Lung (tissue), 11 donors: ENCODE measurements at regions not wholly inside any gene's neighbourhood (a gene's known extent, or its start where the extent isn't known, plus 50 kb on each side); places are given as distances from the start of the nearest gene placed in this dataset.
"Not testable (repeated sequence)": the region's sequence is repeated elsewhere in the genome, so short reads cannot be mapped to it uniquely, and the experiment has no call there.

ENCODE experiments used
- ATAC-seq: fragments of 200-7000 bp; cut with Tn5 transposase; one replicate; pipeline ENCODE4 v1.9.1; 2020; ENCODE audit warnings: moderate number of reproducible peaks; ENCODE audit not compliant: insufficient read depth, low FRiP score
- DNase-seq, 3 donors: peaks; one replicate each; pipeline ENCODE4 v3.0.0-alpha.2; 2013 to 2017
- H3K27ac ChIP-seq, 2 donors: one replicate each; pipeline ENCODE4 v1.5.1; 2013; ENCODE audit warnings: mild to moderate bottlenecking in 2 of 2, moderate library complexity in 2 of 2, control low read depth in 1 of 2, inconsistent platforms in 1 of 2, low read depth in 1 of 2, low read length in 1 of 2
- H3K27me3 ChIP-seq, 3 donors: one replicate each; pipeline ENCODE4 v1.5.1; 2013; ENCODE audit warnings: low read length in 2 of 3; ENCODE audit not compliant: control insufficient read depth in 3 of 3, insufficient read depth in 3 of 3
- H3K36me3 ChIP-seq, 4 donors: one replicate each; pipeline ENCODE4 v1.5.1; 2013; ENCODE audit warnings: low read length in 4 of 4, mild to moderate bottlenecking in 1 of 4, moderate library complexity in 1 of 4; ENCODE audit not compliant: control insufficient read depth in 4 of 4, insufficient read depth in 4 of 4
- H3K4me1 ChIP-seq, 5 donors: one replicate each; pipeline ENCODE4 v1.5.1; 2013; ENCODE audit warnings: low read length in 5 of 5, mild to moderate bottlenecking in 2 of 5, moderate library complexity in 1 of 5; ENCODE audit not compliant: control insufficient read depth in 5 of 5, insufficient read depth in 5 of 5
- H3K4me3 ChIP-seq: one replicate; pipeline ENCODE4 v1.5.1; 2013; ENCODE audit warnings: mild to moderate bottlenecking, control low read depth, moderate library complexity
- H3K9ac ChIP-seq, 2 donors: one replicate each; pipeline ENCODE4 v1.5.1; 2013; ENCODE audit warnings: low read length in 2 of 2, control low read depth in 1 of 2; ENCODE audit not compliant: insufficient read depth in 1 of 2
- H3K9me3 ChIP-seq, 4 donors: one replicate each; pipeline ENCODE4 v1.5.1; 2013; ENCODE audit warnings: low read length in 3 of 4, mild to moderate bottlenecking in 1 of 4, moderate library complexity in 1 of 4; ENCODE audit not compliant: control insufficient read depth in 4 of 4, insufficient read depth in 3 of 4
- CTCF ChIP-seq: IDR thresholded peaks from 2 replicates; pipeline ENCODE4 v1.5.1; 2012; ENCODE audit warnings: mild to moderate bottlenecking; ENCODE audit errors: control extremely low read depth, extremely low read depth
- WGBS, 2 donors: extraction: QIAGEN DNeasy Blood & Tissue Kit; methylation state at CpG; one replicate each; pipeline ENCODE4 v1.1.7; 2013; 5-methylcytosine and 5-hydroxymethylcytosine counted together
- donor health status: control.
- donor health status: control.
- donor health status: Bipolar disorder and iron deficiency.
- donor health status: healthy.
- donor health status: DM: yes; HTN: yes; CAD: no.

- Histone ChIP-seq H3K9me3 (peaks cover 0 to 2% (median 0%) of the 10 kb centered on the region in 4 donors), H3K36me3 (no peaks in the 10 kb centered on the region), H3K4me1 (no peaks in the 10 kb centered on the region), H3K4me3 (no peak overlapping the region), H3K27ac (no peak overlapping the region), H3K9ac (no peak overlapping the region), H3K27me3 (no peaks in the 10 kb centered on the region)
- TF ChIP-seq CTCF: no peak
- ATAC-seq: peak; percentile 41
- 57 to 91% methylated on average over 1 of the region's 1 CpG for WGBS, 2 donors
- DNase-seq: no peak
These were observed 144.8 kb upstream of the SLC35F3 start for GRCh38 chr1:233759665-233760064.

GRCh38 chr1:233764304-233764703 lies 140.2 kb upstream of the SLC35F3 start:
- not testable (repeated sequence) for H3K27ac ChIP-seq, H3K27me3 ChIP-seq, H3K4me3 ChIP-seq, H3K36me3 ChIP-seq, DNase-seq, H3K4me1 ChIP-seq, H3K9me3 ChIP-seq, H3K9ac ChIP-seq, ATAC-seq
- 78 to 95% methylated on average over 3 of the region's 3 CpGs for WGBS, 2 donors

- WGBS, 2 donors: 96 to 97% methylated on average over 1 of the region's 1 CpG
These were observed 126.9 kb upstream of the SLC35F3 start for GRCh38 chr1:233777566-233777965.

GRCh38 chr1:233780049-233780448 lies 124.4 kb upstream of the SLC35F3 start:
- Histone ChIP-seq H3K27ac (no peak overlapping the region), H3K27me3 (no peaks in the 10 kb centered on the region)

More at GRCh38 chr1:233777566-233777965, 126.9 kb upstream of the SLC35F3 start:
- Histone ChIP-seq H3K9ac (no peak overlapping the region), H3K27me3 (no peaks in the 10 kb centered on the region), H3K9me3 (peaks cover 0 to 5% (median 4%) of the 10 kb centered on the region in 4 donors), H3K36me3 (no peaks in the 10 kb centered on the region), H3K27ac (no peak overlapping the region), H3K4me3 (no peak overlapping the region), H3K4me1 (no peaks in the 10 kb centered on the region)
- no peak for ATAC-seq
- no peak for TF ChIP-seq CTCF
- no peak for DNase-seq

More at GRCh38 chr1:233780049-233780448, 124.4 kb upstream of the SLC35F3 start:
- H3K9ac ChIP-seq: no peak overlapping the region
- TF ChIP-seq CTCF: no peak
- no peak overlapping the region for H3K4me3 ChIP-seq
- ATAC-seq (no peak), DNase-seq (no peak)
- no peaks in the 10 kb centered on the region for H3K36me3 ChIP-seq
- H3K9me3 ChIP-seq: peaks cover 0 to 5% (median 4%) of the 10 kb centered on the region in 4 donors
- 91 to 94% methylated on average over 2 of the region's 2 CpGs for WGBS, 2 donors
- H3K4me1 ChIP-seq: no peaks in the 10 kb centered on the region
